Retina (tissue), 1 donor: ENCODE measurements at regions not wholly inside any gene's neighbourhood (a gene's known extent, or its start where the extent isn't known, plus 50 kb on each side); places are given as distances from the start of the nearest gene placed in this dataset.

Source experiments
- DNase-seq: peaks from one replicate; pipeline ENCODE4 v3.0.0-alpha.2; 2016

DNA sequence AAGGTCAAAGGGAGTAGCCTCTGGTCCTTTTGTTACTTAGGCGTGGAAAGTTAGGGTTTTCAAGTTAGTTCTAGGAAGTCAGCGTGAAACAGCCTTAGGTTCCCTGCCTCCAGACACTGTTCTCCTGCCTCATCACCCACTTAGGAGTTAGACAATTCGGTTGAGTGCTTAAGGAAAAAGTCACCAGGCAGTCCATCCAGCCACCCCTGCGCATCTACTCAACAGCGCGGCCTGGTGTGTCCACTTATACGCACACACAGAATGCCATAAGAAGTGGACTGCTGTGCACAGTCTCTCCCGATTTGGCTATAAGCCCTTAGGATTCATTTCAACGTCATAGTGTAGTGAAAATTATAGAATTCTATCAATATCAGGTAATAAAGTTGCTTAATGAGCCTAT is 470.8 kb upstream of the TNP1 start:
- DNase-seq: no peak

DNA sequence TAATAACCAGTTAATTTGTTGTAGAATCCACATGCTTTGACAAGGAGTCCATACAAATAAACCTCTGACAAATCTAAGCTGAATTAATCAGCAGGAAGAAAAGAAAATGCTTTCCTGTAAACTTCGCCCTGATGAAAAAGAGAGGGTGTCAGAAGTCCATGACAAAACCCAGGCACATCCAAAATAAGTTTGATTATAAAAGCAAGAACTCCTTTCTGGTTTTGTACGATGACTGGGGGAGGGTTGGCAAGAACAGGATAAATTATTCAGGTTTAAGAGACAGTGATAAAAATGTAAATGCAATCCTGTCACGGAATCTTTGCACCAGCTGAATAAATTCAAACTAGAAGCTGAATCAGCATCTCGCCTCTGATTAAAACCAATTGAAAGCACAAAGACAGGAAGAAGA is 469.2 kb upstream of the TNP1 start:
- no peak for DNase-seq

DNA sequence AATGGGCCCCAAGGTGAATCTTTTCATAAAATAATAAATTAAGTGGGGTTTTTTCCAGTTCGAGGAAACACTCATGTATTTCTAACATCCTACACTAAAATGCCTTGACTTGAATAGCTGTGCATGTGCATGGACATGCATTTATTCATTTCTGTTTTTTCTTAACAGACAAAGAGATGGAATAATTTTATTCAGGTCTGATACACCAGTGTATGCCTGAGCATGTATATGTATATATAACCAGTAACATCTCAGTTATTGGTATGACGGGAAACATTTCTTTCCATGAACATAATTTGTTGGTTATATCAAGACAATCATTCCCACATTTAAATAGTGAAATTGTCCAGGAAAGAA is 468.7 kb upstream of the TNP1 start:
- DNase-seq: no peak

DNA sequence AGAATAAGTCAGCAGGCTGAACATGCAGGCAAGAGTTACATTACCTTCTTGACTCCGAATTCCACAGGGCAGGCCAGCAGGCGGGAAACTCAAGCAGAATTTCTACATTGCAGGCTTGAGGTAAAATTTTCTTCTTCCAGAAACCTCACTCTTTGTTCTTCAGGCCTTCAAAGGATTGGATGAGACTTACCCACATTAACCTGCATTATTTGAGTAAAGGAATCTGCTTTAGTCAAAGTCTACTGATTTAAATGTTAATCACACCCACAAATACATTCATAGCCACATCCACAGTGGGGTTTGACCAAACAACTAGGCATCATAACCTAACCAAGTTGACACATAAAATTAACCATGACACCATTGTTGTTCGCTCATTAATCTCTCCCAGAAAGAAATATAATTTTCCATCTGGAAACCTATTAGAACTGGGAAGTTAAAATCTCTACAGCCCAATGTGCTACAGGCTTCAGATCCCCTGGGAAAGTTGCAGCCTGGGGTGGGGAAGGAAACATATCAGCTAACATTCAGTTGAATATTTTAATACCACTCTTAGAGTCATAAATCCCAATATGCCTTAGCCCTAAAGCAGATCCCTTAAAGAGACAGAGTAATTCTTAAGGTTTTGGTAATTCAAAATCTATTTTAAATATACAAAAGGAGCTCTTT is 468.2 kb upstream of the TNP1 start:
- DNase-seq: no peak

DNA sequence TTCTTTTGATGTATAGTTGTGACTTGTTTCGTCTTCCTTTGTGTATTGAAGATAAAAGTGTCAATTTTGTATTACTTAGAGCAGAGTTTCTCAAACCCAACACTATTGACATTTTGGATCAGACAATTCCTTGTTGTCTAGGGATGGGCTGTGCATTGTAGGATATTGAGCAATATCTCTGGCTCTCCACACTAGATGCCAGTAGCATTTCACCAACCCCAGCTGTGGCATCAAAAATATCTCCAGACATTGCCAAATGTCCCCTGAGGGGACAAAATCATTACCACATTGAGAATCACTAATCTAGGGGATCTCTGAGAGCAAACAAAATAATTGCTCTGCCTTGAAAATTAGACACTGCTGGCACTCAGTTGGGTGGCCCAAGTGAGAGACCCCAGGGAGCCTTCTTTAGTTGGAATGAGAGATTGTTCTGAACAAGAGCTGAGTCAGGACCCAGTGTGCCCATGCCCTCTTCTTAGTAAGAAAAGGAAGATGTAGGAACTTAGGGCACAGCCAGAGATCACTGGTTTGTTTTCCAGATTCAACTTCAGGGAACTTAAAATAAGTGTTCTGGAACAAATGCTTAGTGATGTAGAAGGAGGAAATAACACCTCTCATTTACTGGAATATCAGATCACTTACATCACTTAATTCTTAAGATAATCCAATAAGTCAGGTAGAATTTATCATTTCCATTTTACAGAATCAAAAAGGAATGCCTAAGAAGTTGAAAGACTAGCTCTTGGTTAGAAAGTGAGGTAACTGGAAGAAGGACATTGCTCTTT is 466.6 kb upstream of the TNP1 start:
- no peak for DNase-seq

DNA sequence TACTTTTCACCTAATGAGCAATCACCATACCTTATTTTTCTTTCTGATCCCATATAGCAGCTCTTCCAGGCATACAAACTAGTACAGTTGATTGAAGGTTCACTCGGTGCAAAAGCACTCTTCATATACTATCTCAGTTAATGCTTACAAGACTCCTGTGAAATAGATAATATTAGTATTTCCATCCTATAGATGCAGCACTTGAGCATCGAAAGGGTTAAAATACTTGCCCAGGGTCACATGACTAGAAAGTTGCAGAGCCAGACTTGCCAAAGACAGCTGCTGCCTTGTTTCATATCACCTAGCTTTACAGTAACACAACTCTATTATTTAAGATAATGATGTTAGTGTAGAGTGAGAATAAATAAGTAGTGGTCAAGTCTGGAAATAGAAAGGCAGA is 466.0 kb upstream of the TNP1 start:
- no peak for DNase-seq

DNA sequence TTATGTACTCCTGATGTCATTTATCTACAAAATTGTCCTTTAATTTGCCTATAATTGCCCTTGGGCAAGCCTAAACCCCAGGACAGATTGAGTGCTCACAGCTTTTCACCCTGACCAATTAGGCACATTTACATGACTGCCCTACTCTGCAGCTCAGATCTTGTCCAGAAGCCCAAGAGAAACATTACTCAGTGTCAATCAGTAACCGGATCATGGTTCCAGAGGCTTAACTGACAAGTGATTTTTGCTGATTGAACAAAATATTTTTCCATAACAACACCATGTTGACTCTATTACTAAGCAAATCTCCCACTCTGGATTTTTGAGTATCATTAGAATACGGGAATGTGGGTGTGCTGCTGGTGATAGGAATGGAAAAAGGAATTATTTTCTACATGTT is 465.4 kb upstream of the TNP1 start:
- DNase-seq: no peak

DNA sequence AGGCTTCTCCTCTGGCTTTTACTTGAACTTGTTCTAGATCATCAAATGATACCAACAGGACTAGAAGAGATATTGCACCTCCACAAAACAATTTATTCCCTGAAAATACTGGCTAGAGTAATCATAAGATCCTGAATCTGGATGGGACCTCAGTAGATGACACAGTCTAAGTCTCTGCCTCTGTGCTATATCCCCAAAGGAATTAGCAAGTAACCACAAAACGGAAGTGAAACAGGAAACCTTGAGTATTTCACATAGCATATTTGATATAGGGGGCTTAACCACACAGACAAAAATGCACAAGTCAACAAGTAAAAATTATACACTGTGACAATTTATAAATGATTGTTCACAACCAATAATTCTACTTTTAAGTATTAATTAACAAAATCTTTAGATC is 456.9 kb upstream of the TNP1 start:
- no peak for DNase-seq

DNA sequence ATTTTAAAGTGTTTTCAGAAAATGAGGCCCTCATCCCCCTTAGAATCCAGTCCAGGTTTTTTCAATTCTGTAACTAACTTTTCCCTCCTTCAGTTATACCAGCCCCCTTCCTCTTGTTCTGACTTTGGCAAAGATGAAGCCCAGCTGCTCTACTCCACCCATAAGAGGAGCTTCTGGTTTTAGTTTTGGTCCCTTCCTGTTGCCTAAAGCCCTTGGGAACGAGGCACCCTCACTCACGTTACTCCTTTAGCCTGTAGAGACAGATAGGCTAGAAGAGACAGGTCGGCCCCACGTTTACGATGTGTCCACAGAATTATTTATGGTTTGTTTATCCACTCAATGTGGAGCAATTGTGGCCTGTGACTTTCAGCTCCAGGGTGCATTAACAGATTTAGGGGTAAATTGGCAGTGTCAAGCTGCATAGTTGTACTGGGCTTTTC is 454.2 kb upstream of the TNP1 start:
- DNase-seq: no peak

DNA sequence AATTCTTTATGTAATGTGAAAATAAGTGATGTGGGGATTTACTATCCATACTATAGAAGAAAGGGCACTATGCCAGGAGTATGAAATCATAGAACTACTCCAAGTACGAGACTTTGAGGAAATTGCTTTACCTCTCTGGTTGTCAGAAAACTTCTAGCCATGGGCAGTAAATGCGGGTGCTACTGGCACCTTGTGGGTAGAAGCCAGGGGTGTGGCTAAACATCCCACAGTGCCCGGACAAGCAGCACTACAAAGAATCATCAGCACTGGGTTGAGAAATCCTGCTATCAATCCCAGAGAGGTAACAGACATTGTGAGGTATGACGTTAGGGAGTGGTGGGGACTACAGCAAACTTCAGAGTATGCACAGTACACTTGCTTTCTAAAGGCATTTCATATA is 453.5 kb upstream of the TNP1 start:
- no peak for DNase-seq

DNA sequence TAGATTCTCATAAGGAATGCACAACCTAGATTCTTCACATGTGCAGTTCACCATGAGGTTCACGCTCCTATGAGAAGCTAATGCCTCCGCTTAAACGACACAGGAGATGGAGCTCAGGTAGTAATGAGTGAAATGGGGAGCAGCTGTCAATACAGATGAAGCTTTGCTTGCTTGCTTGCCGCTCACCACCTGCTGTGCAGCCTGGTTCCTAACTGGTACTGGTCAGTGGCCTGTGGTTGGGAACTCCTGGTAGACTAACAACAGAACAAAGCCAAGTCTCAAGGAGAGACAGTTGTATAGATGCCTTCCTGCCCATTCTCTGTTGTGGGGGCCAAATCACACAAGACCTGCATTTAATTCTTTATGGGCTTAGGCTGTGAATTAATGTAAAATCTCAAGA is 449.2 kb upstream of the TNP1 start:
- DNase-seq: no peak

DNA sequence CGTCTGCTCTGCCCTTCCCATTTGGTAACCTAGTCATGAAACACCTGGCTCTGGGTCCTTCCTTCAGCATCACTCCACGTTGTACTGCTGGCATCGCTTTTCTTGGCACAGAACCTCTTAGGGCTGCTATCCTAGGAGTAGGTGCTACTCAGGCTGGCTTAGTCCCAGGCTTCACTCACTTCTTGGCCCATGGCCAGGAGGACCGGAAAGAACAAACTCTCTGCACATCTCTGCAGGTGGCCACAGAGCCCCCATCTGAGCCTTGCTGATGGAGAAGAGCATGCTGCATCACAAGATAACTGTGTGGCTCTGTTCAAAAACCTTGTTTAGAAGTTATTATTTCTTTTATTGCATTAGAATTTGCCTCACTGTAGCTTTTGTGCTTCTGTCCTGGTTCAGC is 447.2 kb upstream of the TNP1 start:
- no peak for DNase-seq

DNA sequence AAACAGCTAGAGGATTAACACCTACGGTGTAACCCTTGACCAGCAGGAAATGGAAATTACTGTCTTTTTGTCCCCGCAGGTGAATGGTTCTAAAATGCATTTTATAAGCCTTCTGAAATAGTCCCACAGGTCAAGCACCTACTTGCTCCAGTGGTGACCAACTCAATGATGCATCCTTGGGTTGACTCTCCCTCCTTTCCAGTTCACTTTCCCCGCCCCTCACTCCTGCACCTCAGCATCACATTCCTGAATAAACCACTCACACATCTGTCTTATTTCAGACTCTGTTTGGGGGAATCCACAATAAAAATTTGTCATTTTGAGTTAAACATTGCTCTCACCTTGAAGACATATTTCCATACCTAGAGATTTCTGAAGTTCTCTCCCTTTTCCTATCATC is 446.0 kb upstream of the TNP1 start:
- DNase-seq: no peak

DNA sequence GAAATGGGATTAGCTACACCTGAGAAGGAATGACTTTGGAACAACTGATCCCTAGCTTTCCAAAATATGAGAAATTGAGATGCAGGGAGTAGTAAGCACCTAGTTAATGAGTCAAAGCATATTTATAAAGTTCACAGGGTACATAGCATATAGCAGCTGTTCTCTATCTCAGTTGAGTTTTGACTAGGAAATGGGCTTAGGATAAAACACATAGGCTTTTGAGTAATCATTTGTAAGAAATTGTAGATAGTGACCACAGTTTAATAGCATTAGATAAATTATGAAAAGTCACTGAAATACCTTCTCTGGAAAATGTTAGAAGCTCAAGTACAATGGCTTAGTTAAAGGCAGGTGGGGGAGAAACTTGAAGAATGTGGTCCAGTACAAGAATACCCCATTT is 444.7 kb upstream of the TNP1 start:
- DNase-seq: no peak

DNA sequence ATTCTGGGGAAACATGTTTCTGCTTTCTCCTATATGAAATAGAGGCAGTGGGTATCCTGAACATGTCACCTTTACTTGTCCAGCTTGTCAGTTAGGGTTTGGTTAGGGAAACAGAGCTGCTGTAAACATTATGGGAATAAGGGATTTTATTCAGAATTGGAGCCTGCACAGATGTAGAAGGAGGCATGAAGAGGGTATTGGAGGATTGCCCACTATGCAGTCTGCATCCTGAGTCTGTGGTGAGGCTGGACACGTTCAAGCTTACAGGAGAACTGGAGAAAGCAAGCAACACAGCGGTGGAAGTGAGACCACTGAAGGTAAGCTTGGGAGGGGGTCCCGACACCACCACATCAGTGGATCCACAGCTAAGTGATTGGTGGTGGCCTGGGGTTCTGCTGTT is 443.0 kb upstream of the TNP1 start:
- DNase-seq: no peak

DNA sequence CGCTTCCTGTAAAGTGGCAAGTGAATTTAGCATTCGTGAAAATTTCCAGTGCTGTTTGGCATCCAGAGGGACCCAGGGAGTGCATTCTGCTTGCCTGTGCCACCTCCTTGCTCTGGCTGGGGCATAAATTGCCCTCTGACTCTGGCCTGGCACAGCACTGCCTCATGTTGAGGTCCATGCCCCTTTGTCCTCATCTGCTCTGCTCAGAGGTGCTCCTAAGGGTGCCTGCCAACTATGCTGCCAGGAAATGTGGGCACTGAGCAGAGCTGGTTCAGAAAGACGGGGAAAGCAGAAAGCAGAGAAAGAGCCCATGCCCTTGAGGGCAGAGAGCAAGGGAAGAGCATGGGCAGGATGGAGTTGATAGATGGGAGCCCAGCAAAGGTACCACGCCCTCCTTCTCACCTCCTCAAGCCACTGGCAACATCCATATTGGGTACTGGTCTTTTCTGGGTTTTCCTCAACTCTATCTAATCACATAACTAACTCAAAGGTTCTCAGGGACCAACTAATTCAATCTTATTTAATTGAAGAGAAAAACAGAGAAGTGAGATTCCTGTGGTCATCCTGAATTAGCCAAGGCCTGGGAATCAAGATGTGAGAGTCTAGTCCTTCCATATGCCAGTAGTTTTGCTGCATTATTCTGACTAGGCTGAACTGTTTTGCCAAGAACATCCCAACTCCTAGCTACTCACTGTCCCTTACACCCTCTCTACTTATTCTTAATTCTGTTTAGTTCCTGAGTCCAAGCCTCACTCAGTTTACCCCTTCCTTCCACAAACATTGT is 441.5 kb upstream of the TNP1 start:
- no peak for DNase-seq

DNA sequence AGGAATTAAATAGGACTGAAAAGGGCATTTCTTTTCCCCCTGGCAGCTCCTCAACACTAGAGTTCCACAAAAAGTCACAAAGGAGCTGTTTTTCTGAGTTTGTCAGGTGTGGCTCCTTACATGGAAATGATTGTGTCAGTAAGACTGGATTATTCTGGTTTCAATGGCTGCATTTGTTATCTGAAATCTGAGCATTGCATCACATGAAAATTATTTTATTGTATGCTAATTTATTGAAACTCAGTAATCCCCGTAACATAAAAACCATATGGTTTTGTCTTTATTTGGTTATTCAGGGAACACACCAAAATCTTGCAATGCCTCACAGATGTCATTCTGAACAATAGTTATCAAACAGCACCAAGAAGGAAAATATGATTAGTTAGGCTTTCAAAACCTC is 439.7 kb upstream of the TNP1 start:
- no peak for DNase-seq

DNA sequence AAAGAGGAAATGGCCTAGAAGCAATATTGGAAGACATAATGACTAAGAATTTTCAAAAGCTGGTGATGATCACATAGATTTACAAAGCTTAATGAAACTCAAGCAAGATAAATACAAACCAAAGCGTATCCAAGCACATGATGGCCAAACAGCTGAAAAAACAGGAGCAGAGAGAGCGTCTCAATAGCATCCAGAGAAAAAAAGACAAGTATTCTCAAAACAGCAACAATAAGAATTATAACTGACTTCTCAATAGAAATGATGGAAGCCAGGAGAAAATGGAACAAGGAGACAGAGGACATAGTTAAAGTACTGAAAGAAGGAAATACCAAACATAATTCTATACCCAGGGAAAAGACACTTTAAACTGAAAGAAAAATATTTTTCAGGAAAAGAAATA is 437.2 kb upstream of the TNP1 start:
- DNase-seq: no peak

DNA sequence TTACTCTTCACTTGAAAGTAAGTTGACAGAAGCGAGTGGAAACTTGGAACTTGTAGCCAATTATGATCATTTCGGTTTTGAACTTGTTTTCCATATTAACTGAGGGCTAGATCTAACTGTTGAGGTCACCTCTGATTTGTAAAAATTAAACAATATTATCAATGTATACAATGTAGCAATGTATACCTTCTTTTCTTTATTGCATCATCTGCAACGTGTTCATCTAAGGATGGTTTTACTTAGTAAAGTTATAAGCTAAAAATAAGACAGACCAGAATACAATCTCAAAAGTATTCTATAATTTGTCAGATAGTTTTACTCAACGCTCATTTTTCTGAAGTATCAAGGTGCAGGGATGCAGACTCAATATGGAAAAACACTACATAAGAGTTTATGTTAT is 435.0 kb upstream of the TNP1 start:
- no peak for DNase-seq

DNA sequence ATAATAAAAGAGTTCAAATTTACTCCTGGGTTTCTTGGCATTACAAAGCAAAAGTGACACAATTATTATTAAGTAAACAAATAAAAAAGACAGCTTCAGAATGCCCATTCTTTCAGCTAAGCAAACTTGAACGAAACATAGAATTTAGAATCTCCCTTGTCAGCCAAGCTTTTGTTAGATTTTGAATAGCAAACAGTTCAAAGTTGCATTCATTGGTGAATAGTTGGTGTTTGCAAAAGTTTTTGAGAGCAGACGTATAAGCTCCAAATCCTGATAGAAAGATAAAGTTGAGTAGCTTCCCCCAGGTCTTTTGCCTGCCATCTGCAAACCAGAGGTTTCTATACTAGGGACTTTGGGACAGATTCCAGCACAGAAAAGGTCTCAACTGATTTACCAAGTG is 434.3 kb upstream of the TNP1 start:
- no peak for DNase-seq

DNA sequence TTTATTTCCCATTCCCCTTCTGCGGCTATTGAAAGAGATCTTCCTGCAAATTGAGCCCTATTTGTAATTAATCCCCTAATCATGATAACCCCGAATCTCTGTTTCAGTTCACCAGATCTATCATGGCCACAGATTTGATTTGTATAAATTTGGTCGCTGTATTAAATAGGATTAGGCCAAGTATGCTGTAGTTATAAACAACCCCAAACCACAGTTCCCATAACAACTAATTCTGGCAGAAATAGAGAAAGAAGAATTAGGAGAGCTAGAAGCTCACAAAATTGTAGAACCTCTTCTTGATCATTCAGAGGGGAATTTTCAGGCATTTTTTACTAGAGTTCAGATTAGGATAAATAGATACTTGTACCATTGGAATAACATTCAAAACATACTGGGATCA is 433.7 kb upstream of the TNP1 start:
- no peak for DNase-seq

DNA sequence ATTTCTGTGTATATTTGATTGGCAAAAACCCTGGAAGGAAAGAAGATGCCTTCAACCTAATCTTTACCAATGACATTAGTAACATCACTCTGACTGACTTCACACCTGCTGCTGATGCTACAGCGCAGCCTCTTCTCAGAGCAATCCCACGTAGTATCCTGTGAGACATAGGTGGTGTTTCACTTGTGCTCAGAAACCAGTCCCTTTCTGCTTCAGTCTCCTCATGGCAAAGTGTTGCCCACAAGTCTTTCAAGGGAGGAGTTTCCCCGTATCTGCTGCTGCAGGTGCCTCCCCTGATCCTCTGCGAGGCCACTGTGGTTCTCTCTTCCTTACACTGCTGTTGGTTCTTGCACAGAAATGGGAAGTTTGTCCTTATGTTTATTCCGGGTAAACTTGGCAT is 433.2 kb upstream of the TNP1 start:
- no peak for DNase-seq

DNA sequence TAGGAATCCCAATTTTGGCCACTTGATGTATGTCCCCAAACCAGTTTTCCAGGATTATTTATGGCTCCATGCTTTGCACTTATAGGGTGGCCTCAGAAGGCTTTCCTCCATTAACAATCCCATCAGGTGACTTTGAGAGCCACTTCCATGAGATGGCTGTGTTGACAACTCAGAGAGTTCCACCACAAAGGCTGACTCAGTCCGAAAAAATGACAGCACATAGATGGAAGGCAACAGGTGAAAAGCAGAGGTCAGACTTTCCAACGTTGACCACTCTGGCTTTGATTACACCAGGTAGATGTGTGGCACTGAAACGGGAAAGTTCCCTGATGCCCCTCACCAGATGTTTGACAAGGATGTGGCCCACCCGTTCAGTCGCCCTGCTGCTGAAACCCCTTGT is 431.4 kb upstream of the TNP1 start:
- no peak for DNase-seq

DNA sequence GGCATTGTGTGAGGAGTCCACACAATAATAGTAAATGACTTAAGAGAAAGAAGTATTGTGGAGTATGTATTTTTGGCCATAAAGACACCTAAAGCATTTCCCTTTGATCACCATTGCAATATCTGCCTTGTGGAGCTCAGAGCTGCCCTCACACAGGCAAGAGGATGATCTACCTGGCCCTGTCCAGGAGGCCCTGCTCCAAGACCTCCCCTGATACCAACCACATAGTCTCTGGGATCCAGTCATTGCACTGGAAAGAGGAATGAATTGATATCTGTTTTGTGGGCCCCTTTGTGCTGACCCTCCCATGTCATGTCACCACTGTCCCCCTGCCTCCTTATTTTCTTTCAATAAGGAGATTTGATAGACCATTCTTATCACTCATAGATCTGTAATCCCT is 430.6 kb upstream of the TNP1 start:
- DNase-seq: no peak
